HG03025 (cell line): ENCODE measurements at regions not wholly inside any gene's neighbourhood (a gene's known extent, or its start where the extent isn't known, plus 50 kb on each side); places are given as distances from the start of the nearest gene placed in this dataset.

Source experiments
- ATAC-seq: cut with Tn5 transposase; IDR thresholded peaks from one replicate; pipeline ENCODE4 v1.9.1; 2021; ENCODE audit warnings: mild to moderate bottlenecking, moderate library complexity; ENCODE audit not compliant: unreplicated experiment, low FRiP score

GRCh38 chr21:35366394-35367080 is 317.4 kb upstream of the RUNX1 start:
- no peak for ATAC-seq

- no peak for ATAC-seq
These were observed 314.4 kb upstream of the RUNX1 start for GRCh38 chr21:35363458-35363857.

GRCh38 chr21:35361988-35362387 is 312.9 kb upstream of the RUNX1 start:
- no peak for ATAC-seq

GRCh38 chr21:35360870-35361570 is 311.9 kb upstream of the RUNX1 start:
- no peak for ATAC-seq

GRCh38 chr21:35359076-35359475 is 310.0 kb upstream of the RUNX1 start:
- no peak for ATAC-seq

GRCh38 chr21:35358008-35358407 is 308.9 kb upstream of the RUNX1 start:
- no peak for ATAC-seq

- ATAC-seq, result no peak
These were observed 308.1 kb upstream of the RUNX1 start for GRCh38 chr21:35357041-35357780.

- ATAC-seq, result no peak
These were observed 305.0 kb upstream of the RUNX1 start for GRCh38 chr21:35354078-35354477.

GRCh38 chr21:35352793-35353192 is 303.7 kb upstream of the RUNX1 start:
- no peak for ATAC-seq

- no peak for ATAC-seq
These were observed 303.1 kb upstream of the RUNX1 start for GRCh38 chr21:35352066-35352770.

GRCh38 chr21:35351434-35351833 is 302.3 kb upstream of the RUNX1 start:
- ATAC-seq, result no peak

- ATAC-seq, result no peak
These were observed 301.9 kb upstream of the RUNX1 start for GRCh38 chr21:35350965-35351364.

GRCh38 chr21:35349376-35350080 is 300.4 kb upstream of the RUNX1 start:
- ATAC-seq, result no peak

GRCh38 chr21:35348686-35349085 is 299.6 kb upstream of the RUNX1 start:
- ATAC-seq, result no peak

GRCh38 chr21:35346697-35347096 is 297.6 kb upstream of the RUNX1 start:
- no peak for ATAC-seq

GRCh38 chr21:35345954-35346353 is 296.9 kb upstream of the RUNX1 start:
- no peak for ATAC-seq

- ATAC-seq, result no peak
These were observed 295.5 kb upstream of the RUNX1 start for GRCh38 chr21:35344582-35344981.

- no peak for ATAC-seq
These were observed 294.1 kb upstream of the RUNX1 start for GRCh38 chr21:35343046-35343819.

- ATAC-seq, result no peak
These were observed 293.3 kb upstream of the RUNX1 start for GRCh38 chr21:35342440-35342839.

GRCh38 chr21:35340273-35340672 is 291.2 kb upstream of the RUNX1 start:
- ATAC-seq, result no peak
